WTC11 (cell line): ENCODE measurements at regions not wholly inside any gene's neighbourhood (a gene's known extent, or its start where the extent isn't known, plus 50 kb on each side); places are given as distances from the start of the nearest gene placed in this dataset.

ENCODE experiments used
- ATAC-seq: fragments of 200-7000 bp; cut with Tn5 transposase; 2 replicates; pipeline ENCODE4 v1.10.0; 2021; ENCODE audit warnings: mild to moderate bottlenecking, moderate library complexity
- CTCF ChIA-PET: fragments of 300-600 bp; sonication (Branson Sonifier 250); formaldehyde crosslinking; loops from one replicate; lab custom pipeline; 2021; ENCODE audit warnings: antibody characterized with exemption; lab: Charles Lee
- POLR2A ChIA-PET: fragments of 350-600 bp; sonication (Branson Sonifier 250); formaldehyde crosslinking; loops from one replicate; lab custom pipeline; 2021; ENCODE audit warnings: antibody characterized with exemption; lab: Charles Lee
- DNase-seq: peaks from one replicate; pipeline ENCODE4 v3.0.0; 2021; ENCODE audit warnings: low spot score
- H3K27ac Mint-ChIP-seq: 2 replicates; pipeline ENCODE4 v1.8.0; 2021; ENCODE audit warnings: mixed read lengths
- H3K27me3 Mint-ChIP-seq: 2 replicates; pipeline ENCODE4 v1.8.0; 2021; ENCODE audit warnings: low read depth, mild to moderate bottlenecking, moderate library complexity, mixed read lengths
- H3K36me3 Mint-ChIP-seq: 2 replicates; pipeline ENCODE4 v1.8.0; 2021; ENCODE audit warnings: mixed read lengths
- H3K4me1 Mint-ChIP-seq: 2 replicates; pipeline ENCODE4 v1.8.0; 2022; ENCODE audit warnings: mixed read lengths
- H3K4me3 Mint-ChIP-seq: 2 replicates; pipeline ENCODE4 v1.8.0; 2021; ENCODE audit warnings: mild to moderate bottlenecking, moderate library complexity, mixed read lengths
- H3K9me3 Mint-ChIP-seq: 2 replicates; pipeline ENCODE4 v1.8.0; 2021; ENCODE audit warnings: mixed read lengths
- CREB1 ChIP-seq: sonication (generic); formaldehyde crosslinking; IDR thresholded peaks from 2 replicates; pipeline ENCODE4 v1.8.0; 2023; ENCODE audit warnings: mild to moderate bottlenecking, missing genetic modification reagents
- GABPB1 ChIP-seq: sonication (generic); formaldehyde crosslinking; IDR thresholded peaks from 2 replicates; pipeline ENCODE4 v1.8.1; 2023; ENCODE audit warnings: mild to moderate bottlenecking, missing genetic modification reagents
- GRHL2 ChIP-seq: fragments of 250-450 bp; sonication (Bioruptor Pico); IDR thresholded peaks from 2 replicates; pipeline ENCODE4 v1.8.0; 2022; ENCODE audit warnings: mild to moderate bottlenecking, moderate library complexity; ENCODE audit not compliant: insufficient replicate concordance, severe bottlenecking
- GTF2I ChIP-seq: fragments of 250-450 bp; sonication (Bioruptor Pico); conservative IDR thresholded peaks from 2 replicates; pipeline ENCODE4 v1.4.0; 2021; ENCODE audit warnings: mild to moderate bottlenecking
- JAZF1 ChIP-seq: fragments of 250-450 bp; sonication (Bioruptor Pico); IDR thresholded peaks from 2 replicates; pipeline ENCODE4 v1.9.0; 2021; ENCODE audit warnings: moderate library complexity, mild to moderate bottlenecking, inconsistent platforms
- MXD4 ChIP-seq: fragments of 250-450 bp; sonication (Bioruptor Pico); IDR thresholded peaks from 2 replicates; pipeline ENCODE4 v1.8.0; 2021; ENCODE audit warnings: mild to moderate bottlenecking, moderate library complexity, borderline replicate concordance
- MYBL2 ChIP-seq: sonication (generic); formaldehyde crosslinking; IDR thresholded peaks from 2 replicates; pipeline ENCODE4 v1.8.1; 2023; ENCODE audit warnings: mild to moderate bottlenecking, moderate library complexity, missing genetic modification reagents
- NR3C1 ChIP-seq: sonication (generic); formaldehyde crosslinking; conservative IDR thresholded peaks from 2 replicates; pipeline ENCODE4 v1.8.1; 2023; ENCODE audit warnings: low read depth, mild to moderate bottlenecking, missing genetic modification reagents
- ZNF232 ChIP-seq: sonication (generic); formaldehyde crosslinking; IDR thresholded peaks from 2 replicates; pipeline ENCODE4 v1.8.0; 2022; ENCODE audit warnings: mild to moderate bottlenecking, missing genetic modification reagents
- ZNF263 ChIP-seq: sonication (generic); formaldehyde crosslinking; IDR thresholded peaks from 2 replicates; pipeline ENCODE4 v1.8.1; 2022; ENCODE audit warnings: low read depth, mild to moderate bottlenecking, moderate library complexity, missing genetic modification reagents
- ZNF416 ChIP-seq: fragments of 250-450 bp; sonication (Bioruptor Pico); IDR thresholded peaks from 2 replicates; pipeline ENCODE4 v1.9.0; 2021; ENCODE audit warnings: mild to moderate bottlenecking, inconsistent platforms
- TF ChIP-seq, protein P1 (sequence below): sonication (generic); formaldehyde crosslinking; IDR thresholded peaks from 2 replicates; pipeline ENCODE4 v1.8.0; 2022; ENCODE audit warnings: mild to moderate bottlenecking, missing genetic modification reagents
- TF ChIP-seq, protein P2 (sequence below): sonication (generic); formaldehyde crosslinking; IDR thresholded peaks from 2 replicates; pipeline ENCODE4 v1.8.1; 2023; ENCODE audit warnings: mild to moderate bottlenecking, missing genetic modification reagents, moderate library complexity
- TF ChIP-seq, protein P3 (sequence below): sonication (generic); formaldehyde crosslinking; IDR thresholded peaks from 2 replicates; pipeline ENCODE4 v1.8.1; 2022; ENCODE audit warnings: low read depth, missing genetic modification reagents, borderline replicate concordance
- TF ChIP-seq, protein P4 (sequence below): sonication (generic); formaldehyde crosslinking; IDR thresholded peaks from 2 replicates; pipeline ENCODE4 v1.8.1; 2022; ENCODE audit warnings: mild to moderate bottlenecking, missing genetic modification reagents, moderate library complexity, borderline replicate concordance
- TF ChIP-seq, protein P5 (sequence below): sonication (generic); formaldehyde crosslinking; IDR thresholded peaks from 2 replicates; pipeline ENCODE4 v1.8.0; 2023; ENCODE audit warnings: mild to moderate bottlenecking, missing genetic modification reagents
- TF ChIP-seq, protein P6 (sequence below): sonication (generic); formaldehyde crosslinking; conservative IDR thresholded peaks from 2 replicates; pipeline ENCODE4 v1.8.1; 2022; ENCODE audit warnings: mild to moderate bottlenecking, missing genetic modification reagents
- TF ChIP-seq, protein P7 (sequence below): fragments of 250-450 bp; sonication (Bioruptor Pico); conservative IDR thresholded peaks from 2 replicates; pipeline ENCODE4 v1.9.0; 2021; ENCODE audit warnings: mild to moderate bottlenecking
- TF ChIP-seq, protein P8 (sequence below): fragments of 250-450 bp; sonication (Bioruptor Pico); IDR thresholded peaks from 2 replicates; pipeline ENCODE4 v2.1.2; 2022; ENCODE audit warnings: mild to moderate bottlenecking, moderate library complexity

DNA sequence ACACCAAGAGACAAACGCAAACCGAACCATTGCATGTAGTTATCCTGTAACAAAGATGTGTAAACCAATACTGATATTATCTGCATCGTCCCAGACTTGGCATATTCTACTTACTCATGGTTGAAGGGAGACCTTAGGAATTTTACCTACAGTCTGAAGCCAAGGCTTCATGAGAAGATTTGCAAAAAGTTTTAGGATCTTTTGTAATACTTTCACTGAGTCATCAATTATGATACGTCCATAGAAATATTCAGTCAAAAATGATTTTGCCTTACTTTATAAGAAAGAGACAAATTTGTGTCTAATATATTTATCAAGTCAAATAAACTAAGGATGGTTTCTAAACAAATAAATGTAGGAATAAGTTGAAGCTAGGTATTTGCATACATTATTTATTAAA is 1176.1 kb upstream of the ADGRL2 start:
- DNase-seq (no peak), ATAC-seq (no peak)
- no peaks in the 10 kb centered on the region for H3K4me1 Mint-ChIP-seq
- no peaks in the 10 kb centered on the region for H3K27me3 Mint-ChIP-seq
- H3K27ac Mint-ChIP-seq, result no peak overlapping the region
- ChIA-PET CTCF (no interaction called here), POLR2A (no interaction called here)
- no peak overlapping the region for H3K4me3 Mint-ChIP-seq
- TF ChIP-seq ZNF232, result no peak
- TF ChIP-seq CREB1 (CRISPR knock-in tag), result no peak
- TF ChIP-seq, protein P1, sequence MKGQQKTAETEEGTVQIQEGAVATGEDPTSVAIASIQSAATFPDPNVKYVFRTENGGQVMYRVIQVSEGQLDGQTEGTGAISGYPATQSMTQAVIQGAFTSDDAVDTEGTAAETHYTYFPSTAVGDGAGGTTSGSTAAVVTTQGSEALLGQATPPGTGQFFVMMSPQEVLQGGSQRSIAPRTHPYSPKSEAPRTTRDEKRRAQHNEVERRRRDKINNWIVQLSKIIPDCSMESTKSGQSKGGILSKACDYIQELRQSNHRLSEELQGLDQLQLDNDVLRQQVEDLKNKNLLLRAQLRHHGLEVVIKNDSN (CRISPR knock-in tag), result no peak
- no peak for TF ChIP-seq ZNF416 (CRISPR knock-in tag)
- TF ChIP-seq JAZF1, result no peak
- TF ChIP-seq, protein P2, sequence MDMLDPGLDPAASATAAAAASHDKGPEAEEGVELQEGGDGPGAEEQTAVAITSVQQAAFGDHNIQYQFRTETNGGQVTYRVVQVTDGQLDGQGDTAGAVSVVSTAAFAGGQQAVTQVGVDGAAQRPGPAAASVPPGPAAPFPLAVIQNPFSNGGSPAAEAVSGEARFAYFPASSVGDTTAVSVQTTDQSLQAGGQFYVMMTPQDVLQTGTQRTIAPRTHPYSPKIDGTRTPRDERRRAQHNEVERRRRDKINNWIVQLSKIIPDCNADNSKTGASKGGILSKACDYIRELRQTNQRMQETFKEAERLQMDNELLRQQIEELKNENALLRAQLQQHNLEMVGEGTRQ (CRISPR knock-in tag), result no peak
- TF ChIP-seq MXD4 (CRISPR knock-in tag), result no peak
- TF ChIP-seq, protein P3, sequence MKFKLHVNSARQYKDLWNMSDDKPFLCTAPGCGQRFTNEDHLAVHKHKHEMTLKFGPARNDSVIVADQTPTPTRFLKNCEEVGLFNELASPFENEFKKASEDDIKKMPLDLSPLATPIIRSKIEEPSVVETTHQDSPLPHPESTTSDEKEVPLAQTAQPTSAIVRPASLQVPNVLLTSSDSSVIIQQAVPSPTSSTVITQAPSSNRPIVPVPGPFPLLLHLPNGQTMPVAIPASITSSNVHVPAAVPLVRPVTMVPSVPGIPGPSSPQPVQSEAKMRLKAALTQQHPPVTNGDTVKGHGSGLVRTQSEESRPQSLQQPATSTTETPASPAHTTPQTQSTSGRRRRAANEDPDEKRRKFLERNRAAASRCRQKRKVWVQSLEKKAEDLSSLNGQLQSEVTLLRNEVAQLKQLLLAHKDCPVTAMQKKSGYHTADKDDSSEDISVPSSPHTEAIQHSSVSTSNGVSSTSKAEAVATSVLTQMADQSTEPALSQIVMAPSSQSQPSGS (CRISPR knock-in tag), result no peak
- peaks cover 7% of the 10 kb centered on the region; the same call in 1 of the 2 replicates for H3K36me3 Mint-ChIP-seq
- peaks cover 15% of the 10 kb centered on the region for H3K9me3 Mint-ChIP-seq

DNA sequence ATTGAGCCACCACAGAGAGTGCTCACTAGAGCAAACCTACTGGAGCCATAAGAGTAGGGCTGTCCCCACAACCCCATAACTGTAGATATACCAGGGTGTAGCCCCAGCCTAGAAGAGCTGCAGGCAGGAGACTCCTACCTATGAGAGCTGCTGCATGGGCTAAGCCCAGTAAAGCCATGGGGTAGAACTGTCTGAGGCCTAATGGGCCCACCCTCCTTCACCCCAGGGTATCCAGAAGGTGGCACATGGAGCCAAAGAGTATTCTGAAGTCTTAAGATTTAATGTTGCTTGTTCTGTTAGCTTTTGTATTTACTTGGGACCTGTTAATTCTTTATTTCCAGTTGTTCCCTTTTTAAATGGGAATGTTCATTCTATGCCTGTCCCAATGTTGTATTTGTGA is 1193.7 kb upstream of the ADGRL2 start:
- Mint-ChIP-seq H3K9me3 (peaks cover 42% of the 10 kb centered on the region), H3K27ac (no peak overlapping the region), H3K4me3 (no peak overlapping the region), H3K4me1 (peaks cover 18% of the 10 kb centered on the region), H3K36me3 (peaks cover 20% of the 10 kb centered on the region), H3K27me3 (no peaks in the 10 kb centered on the region)
- no peak for ATAC-seq
- ChIA-PET CTCF (no interaction called here), POLR2A (no interaction called here)
- DNase-seq, result no peak
- TF ChIP-seq, protein P4, sequence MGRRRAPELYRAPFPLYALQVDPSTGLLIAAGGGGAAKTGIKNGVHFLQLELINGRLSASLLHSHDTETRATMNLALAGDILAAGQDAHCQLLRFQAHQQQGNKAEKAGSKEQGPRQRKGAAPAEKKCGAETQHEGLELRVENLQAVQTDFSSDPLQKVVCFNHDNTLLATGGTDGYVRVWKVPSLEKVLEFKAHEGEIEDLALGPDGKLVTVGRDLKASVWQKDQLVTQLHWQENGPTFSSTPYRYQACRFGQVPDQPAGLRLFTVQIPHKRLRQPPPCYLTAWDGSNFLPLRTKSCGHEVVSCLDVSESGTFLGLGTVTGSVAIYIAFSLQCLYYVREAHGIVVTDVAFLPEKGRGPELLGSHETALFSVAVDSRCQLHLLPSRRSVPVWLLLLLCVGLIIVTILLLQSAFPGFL (CRISPR knock-in tag), result no peak
- TF ChIP-seq NR3C1 (CRISPR knock-in tag) (no peak), GRHL2 (CRISPR knock-in tag) (no peak), ZNF263 (CRISPR knock-in tag) (no peak), GTF2I (no peak), MYBL2 (CRISPR knock-in tag) (no peak), GABPB1 (no peak)
- TF ChIP-seq, protein P5, sequence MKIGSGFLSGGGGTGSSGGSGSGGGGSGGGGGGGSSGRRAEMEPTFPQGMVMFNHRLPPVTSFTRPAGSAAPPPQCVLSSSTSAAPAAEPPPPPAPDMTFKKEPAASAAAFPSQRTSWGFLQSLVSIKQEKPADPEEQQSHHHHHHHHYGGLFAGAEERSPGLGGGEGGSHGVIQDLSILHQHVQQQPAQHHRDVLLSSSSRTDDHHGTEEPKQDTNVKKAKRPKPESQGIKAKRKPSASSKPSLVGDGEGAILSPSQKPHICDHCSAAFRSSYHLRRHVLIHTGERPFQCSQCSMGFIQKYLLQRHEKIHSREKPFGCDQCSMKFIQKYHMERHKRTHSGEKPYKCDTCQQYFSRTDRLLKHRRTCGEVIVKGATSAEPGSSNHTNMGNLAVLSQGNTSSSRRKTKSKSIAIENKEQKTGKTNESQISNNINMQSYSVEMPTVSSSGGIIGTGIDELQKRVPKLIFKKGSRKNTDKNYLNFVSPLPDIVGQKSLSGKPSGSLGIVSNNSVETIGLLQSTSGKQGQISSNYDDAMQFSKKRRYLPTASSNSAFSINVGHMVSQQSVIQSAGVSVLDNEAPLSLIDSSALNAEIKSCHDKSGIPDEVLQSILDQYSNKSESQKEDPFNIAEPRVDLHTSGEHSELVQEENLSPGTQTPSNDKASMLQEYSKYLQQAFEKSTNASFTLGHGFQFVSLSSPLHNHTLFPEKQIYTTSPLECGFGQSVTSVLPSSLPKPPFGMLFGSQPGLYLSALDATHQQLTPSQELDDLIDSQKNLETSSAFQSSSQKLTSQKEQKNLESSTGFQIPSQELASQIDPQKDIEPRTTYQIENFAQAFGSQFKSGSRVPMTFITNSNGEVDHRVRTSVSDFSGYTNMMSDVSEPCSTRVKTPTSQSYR (CRISPR knock-in tag), result no peak
- TF ChIP-seq, protein P2 (CRISPR knock-in tag), result no peak
- TF ChIP-seq, protein P6, sequence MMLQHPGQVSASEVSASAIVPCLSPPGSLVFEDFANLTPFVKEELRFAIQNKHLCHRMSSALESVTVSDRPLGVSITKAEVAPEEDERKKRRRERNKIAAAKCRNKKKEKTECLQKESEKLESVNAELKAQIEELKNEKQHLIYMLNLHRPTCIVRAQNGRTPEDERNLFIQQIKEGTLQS (CRISPR knock-in tag), result no peak
- TF ChIP-seq, protein P7, sequence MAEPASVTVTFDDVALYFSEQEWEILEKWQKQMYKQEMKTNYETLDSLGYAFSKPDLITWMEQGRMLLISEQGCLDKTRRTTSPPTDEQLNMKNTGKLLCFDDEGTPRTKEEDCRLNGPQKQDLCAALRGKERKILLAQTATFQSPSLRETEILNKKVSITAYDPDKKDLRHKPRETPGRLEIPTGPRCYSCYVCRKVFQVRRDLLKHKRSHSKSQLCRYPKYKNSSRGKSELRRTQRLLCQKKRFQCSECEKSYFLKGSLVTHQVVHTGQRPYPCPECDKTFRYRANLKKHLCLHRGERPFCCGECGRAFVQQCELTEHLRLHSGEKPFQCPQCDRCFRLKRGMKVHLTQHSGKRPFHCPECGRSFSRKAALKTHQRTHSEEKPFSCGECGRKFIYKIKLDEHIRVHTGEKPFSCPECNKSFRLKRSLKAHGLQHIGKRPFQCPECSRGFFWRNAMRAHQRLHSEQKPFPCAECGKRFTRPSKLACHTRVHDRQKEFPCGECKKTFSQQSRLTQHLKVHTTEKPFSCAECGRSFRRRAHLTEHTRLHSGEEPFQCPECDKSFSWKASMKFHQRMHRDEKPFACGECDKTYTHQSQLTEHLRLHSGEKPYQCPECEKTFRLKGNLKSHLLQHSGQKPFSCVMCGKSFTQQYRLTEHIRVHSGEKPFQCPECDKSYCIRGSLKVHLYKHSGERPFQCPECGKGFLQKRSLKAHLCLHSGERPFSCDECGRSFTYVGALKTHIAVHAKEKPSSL (CRISPR knock-in tag), result no peak
- TF ChIP-seq, protein P8, sequence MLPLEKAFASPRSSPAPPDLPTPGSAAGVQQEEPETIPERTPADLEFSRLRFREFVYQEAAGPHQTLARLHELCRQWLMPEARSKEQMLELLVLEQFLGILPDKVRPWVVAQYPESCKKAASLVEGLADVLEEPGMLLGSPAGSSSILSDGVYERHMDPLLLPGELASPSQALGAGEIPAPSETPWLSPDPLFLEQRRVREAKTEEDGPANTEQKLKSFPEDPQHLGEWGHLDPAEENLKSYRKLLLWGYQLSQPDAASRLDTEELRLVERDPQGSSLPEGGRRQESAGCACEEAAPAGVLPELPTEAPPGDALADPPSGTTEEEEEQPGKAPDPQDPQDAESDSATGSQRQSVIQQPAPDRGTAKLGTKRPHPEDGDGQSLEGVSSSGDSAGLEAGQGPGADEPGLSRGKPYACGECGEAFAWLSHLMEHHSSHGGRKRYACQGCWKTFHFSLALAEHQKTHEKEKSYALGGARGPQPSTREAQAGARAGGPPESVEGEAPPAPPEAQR, result no peak
